ENCODE measurements at regions not wholly inside any gene's neighbourhood (a gene's known extent, or its start where the extent isn't known, plus 50 kb on each side); places are given as distances from the start of the nearest gene placed in this dataset.
"Not testable (repeated sequence)": the region's sequence is repeated elsewhere in the genome, so short reads cannot be mapped to it uniquely, and the experiment has no call there.

- POLR2A ChIA-PET: no interaction called here
- CTCF ChIA-PET: interaction anchor here (0.8 to 1.4 kb wide), 3 partner anchors 15 to 95 kb away, joined by 3 read pairs; no protein-coding TSS in a partner anchor
- no peak for DNase-seq (ENCODE audit: extremely low spot score)
- no peak for TF ChIP-seq CTCF (IDR thresholded peaks at IDR 0.05; ENCODE audit: control extremely low read depth, extremely low read depth, low read depth, missing control alignments)
These were observed 60.6 kb upstream of the PRNP start for GRCh38 chr20:4625687-4626086.

- CTCF ChIA-PET: interaction anchor here (0.8 to 1.9 kb wide), 4 partner anchors 11 to 96 kb away, joined by 3 to 4 read pairs (median 3); no protein-coding TSS in a partner anchor
- DNase-seq (ENCODE audit: extremely low spot score); POLR2A ChIA-PET: not testable (repeated sequence)
These were observed 61.5 kb upstream of the PRNP start for GRCh38 chr20:4624675-4625336.

- POLR2A ChIA-PET; CTCF ChIA-PET; DNase-seq (ENCODE audit: extremely low spot score): not testable (repeated sequence)
These were observed 67.1 kb upstream of the PRNP start for GRCh38 chr20:4619144-4619543.

- ChIA-PET CTCF (interaction anchor here (1.4 kb wide), 1 partner anchor 80 kb away, joined by 3 read pairs; no protein-coding TSS in a partner anchor), POLR2A (no interaction called here)
- no peak for TF ChIP-seq CTCF (IDR thresholded peaks at IDR 0.05; ENCODE audit: control extremely low read depth, extremely low read depth, low read depth, missing control alignments)
- DNase-seq (ENCODE audit: extremely low spot score): no peak
These were observed 68.8 kb upstream of the PRNP start for GRCh38 chr20:4617484-4617883.

- CTCF ChIA-PET: interaction anchor here (1.4 kb wide), 1 partner anchor 81 kb away, joined by 3 read pairs; no protein-coding TSS in a partner anchor
- POLR2A ChIA-PET: no interaction called here
- TF ChIP-seq CTCF (IDR thresholded peaks at IDR 0.05; ENCODE audit: control extremely low read depth, extremely low read depth, low read depth, missing control alignments): no peak
These were observed 69.2 kb upstream of the PRNP start for GRCh38 chr20:4617019-4617418.

GRCh38 chr20:4613718-4614620, 72.3 kb upstream of the PRNP start:
- ChIA-PET CTCF (interaction anchor here (0.7 to 1.7 kb wide), 11 partner anchors 8 to 487 kb away, joined by 3 to 7 read pairs (median 4); no protein-coding TSS in a partner anchor), POLR2A (no interaction called here)
- DNase-seq (ENCODE audit: extremely low spot score): peak; percentile 42
- peak; percentile 42 for TF ChIP-seq CTCF (IDR thresholded peaks at IDR 0.05; ENCODE audit: control extremely low read depth, extremely low read depth, low read depth, missing control alignments)

More at GRCh38 chr20:4617019-4617418, 69.2 kb upstream of the PRNP start:
- DNase-seq (ENCODE audit: extremely low spot score): no peak

- ChIA-PET CTCF (interaction anchor here (0.7 to 3.0 kb wide), 12 partner anchors 11 to 488 kb away, joined by 3 to 26 read pairs (median 4); partner anchors contain the start of gene PRND), POLR2A (no interaction called here)
- TF ChIP-seq CTCF (IDR thresholded peaks at IDR 0.05; ENCODE audit: control extremely low read depth, extremely low read depth, low read depth, missing control alignments): no peak
- no peak for DNase-seq (ENCODE audit: extremely low spot score)
These were observed 73.1 kb upstream of the PRNP start for GRCh38 chr20:4613184-4613583.

Measured in GM10248 (cell line).